Right renal cortex interstitium (tissue), 3 donors: ENCODE measurements at regions not wholly inside any gene's neighbourhood (a gene's known extent, or its start where the extent isn't known, plus 50 kb on each side); places are given as distances from the start of the nearest gene placed in this dataset.

Source experiments
- DNase-seq, 3 donors: peaks; one replicate each; pipeline ENCODE4 v3.0.0-alpha.2; 2013; ENCODE audit warnings: low read depth in 3 of 3, low spot score in 2 of 3

DNA sequence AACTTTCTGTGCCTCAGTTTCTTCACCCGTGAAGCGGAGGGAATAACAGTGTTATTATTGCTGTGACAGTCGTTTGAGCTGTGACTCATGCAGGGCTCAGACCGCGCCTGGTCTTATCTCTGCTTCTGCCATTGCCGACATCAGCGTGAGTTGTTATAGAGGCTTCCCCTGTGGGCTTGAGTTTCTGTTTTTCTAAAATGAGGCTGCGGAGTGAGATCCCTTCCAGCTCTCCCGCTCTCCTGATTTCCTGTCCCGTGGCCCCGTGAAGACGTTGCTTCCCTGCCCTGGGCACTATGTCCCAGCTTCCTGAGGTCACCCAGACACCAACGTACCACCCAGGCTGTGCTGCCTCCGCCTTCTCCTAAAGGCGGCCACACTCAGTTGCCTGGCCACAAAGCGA, 278.5 kb downstream of the BMP7 start:
- DNase-seq = no peak

DNA sequence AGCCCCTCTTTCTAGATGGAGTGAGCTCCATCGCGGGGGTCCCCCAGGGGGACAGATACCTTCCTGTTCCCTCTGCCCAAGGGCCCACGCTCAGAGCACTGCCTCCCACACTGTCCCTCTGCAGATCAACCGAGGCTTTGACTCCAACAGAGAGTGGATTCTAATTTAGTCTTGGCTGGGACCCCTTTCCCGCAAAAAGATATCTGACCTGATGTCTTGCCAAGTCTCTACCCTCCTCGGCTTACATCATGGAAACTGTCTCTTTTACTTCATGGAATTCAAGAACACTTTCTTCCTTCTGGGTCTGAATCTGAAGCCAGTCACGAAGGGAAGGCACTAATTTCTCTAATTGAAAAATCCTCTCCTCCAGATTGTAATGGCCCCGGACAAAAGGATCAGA, 278.0 kb downstream of the BMP7 start:
- no peak for DNase-seq

DNA sequence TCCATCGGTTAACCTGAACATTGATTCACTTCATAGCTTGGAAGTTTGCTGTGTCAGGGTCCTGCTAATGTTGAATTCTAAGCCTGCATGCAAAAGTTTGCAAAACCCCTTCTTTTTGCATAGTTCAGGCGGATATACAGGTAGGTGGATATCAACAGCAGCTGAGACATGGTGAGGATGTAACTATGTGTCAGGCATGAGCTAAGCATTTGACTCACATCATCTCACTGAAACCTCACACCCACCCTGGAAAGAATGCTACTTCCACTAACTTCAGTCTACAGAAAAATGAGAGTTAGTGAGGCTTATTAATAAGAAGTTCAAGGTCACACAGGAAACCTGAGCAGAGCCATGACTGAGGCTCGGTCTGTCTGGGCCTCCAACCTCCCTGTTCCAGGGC, 276.9 kb downstream of the BMP7 start:
- no peak for DNase-seq

DNA sequence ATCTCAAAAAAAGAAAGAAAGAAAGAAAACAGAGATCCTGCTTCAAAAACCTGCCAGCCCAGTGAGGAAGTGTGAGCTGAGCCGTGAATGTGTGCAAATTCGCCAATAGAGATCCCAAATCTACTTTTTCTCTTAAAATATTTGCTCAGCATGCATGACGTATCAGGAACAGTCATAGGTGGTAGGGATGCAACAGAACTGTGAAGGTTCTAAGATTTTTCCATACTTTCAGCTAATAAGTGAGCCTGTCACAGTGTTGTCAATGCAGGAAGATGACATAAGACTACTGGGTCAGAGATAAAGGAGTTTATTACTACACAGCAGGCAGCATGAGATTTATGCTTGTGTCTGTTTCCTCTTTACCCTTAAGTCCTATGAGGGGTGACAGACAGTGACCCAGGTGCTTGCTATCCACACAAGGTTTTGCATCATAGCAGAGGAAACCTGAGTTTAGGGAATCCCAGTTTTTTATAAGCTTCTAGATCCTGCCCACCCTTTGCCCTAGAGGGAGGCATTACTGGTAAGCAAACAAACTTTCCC, 273.4 kb downstream of the BMP7 start:
- no peak for DNase-seq

DNA sequence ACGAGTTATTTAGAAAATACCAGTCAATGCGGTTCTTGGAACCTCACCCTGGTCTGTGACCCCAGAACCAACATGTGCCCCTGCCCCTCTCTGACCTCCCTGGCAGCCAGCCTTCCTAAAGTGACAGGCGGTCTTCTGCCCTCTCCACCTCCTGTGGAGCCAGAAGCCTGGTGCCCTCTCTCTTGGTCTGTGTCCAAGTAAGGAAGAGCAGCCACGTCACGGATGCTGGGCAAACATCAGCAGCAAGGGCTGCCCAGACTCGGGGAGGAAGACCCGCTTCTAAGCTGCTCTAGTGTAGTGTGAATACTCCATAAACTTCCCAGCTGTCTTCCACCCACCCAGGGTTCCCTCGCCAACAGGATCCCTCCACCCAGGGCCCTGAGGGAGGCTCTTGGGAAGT, 272.4 kb downstream of the BMP7 start:
- DNase-seq = no peak

DNA sequence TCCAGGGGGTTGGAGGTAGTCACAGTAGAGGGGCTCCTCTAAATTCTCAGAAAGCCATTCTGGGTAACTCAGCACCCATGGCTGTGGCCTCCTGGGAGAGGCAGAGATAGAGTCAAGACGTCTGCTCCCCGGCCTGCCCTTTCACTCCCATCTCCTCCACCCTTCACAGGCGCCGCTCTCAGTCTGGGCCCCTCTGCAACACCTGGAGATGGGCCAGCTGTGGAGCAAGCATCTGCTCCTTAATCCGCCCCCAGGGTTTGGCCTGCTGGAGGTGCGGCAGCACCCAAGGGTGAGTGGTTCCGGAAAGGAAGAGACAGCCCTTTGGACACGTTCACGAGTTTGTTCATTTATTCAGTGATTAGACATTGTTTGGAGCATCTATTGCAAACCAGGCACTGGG, 271.3 kb downstream of the BMP7 start:
- no peak for DNase-seq

DNA sequence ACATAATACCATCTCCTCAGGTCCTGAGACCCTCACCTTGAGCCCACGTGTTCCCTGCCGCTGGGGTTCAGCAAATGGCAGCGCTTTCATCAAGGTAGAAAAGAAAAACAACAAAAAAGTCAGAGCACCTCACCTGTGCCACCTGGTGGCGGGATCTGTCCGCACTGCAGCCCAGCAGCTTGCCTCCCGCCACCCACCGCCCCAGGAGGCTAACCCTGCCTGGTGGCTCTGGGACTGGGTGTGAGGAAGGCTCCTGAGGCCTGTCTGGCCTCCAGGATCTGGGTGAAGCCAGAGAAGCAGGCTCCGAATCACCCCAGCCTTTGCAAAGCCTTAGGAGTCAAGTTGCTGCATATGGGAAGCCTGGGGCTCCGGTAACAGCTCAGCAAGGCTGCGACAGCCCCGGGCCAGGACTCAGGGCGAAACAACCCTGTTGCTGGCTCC, 270.8 kb downstream of the BMP7 start:
- no peak for DNase-seq

DNA sequence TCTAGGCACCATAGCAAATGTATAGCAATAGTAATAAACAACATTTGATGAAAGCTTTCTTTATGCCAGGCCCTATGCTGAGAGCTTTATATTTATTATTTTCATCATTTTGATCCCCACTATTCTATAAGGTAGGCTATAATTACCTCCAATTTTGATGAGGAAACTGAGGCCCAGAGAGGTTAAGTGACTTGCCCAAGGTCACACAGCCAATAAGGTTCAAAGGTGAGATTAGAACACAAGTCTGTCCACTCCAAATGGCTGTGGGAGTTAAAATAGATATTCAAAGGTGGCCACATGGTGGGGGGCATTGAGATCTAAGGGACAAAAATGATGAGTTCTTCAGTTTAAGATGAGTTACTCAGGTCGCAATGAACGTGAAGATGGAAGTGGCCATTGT, 269.9 kb downstream of the BMP7 start:
- DNase-seq = no peak

DNA sequence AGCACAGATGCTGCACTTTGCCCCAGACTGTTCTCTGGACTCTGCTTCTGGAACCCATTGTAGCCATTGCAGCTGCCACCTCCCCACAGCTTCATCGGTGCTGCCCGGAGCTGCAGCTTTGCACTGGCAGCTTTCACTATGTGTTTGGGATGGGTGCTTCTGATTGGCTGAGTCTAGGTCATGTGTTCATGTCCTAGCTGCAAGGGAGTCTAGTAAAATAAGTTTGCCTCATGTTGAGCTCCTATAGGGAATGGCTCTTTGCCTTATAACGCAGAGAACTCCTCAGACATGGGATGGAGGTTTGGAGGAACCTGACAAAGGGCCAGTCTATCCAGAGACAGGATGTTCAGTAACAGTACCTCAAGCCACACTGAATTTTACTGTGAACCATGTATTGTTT, 268.0 kb downstream of the BMP7 start:
- DNase-seq = no peak

DNA sequence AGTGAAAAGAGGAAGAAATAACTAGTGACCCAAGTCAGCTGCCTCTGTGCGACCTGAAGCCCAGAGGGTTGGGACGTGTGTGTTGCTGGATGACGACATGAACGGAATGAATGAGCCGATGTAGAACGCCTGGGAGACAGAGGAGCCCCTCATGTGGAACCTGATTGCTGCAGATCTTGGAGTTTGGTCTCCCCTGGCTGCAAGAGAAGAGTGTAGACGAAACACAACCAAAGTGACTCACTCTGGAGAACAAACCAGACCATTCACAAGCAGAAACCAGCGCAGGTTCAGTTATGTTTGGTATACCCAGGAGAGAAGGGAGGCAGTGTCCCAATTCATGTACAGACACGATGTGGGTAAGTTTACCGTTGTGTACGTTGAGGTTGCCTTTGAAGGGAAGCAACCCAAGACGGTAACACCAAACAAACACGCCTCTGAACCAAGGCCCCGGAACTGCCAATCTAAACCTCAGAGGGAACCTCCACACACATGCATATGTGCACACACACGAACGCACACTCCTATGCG, 265.9 kb downstream of the BMP7 start:
- DNase-seq = no peak

DNA sequence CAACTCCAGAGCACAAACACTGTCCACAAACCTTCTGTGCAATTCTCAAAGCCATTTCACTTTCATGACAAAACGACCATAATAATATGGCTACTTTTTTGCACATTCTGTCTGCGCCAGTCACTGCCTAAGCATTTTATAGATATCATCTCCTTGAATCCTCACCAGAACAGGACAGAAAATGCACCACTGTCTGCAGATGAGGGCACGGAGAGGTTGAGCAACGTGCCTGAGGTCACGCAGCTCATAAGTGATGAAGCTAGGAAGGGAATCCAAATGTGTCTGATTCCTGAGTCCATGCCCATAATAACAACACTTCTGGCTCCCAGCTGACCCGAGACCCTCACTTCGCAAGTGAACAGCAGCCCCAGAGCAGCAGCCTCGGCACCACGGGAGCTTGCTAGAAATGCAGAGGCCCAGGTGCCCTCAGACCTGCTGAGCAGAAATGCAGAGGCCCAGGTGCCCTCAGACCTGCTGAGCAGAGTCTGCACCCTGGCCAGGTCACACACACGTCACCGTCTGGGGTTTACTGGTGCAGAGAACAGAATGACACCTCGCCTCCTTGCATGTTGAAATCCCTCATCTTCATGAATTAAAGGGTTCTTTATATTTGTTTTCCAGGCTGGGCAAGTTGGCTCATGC, 265.2 kb downstream of the BMP7 start:
- DNase-seq = no peak

DNA sequence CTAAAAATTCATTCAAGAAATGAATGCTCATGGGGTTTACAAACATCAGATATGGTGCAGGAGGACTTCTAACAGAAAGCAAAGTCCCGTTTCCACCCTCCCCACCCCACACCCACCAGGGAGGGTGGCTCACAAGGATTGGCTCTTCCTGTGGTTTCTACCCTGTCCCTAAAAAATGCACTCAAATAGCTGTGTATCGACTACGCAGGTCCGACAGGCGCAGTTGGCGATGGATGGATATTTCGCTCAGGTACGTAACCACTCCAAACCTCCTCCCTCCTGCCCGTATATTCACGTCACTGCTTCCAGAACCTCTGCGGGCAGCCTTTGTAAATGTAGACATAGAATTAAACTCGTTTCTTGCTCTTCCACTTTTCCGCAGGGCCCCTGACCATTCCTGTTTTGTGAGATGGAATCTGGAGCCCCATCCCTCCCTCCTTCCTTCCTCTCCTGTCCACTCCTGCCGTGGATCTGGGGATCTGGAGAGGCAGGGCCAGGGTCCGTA, 264.3 kb downstream of the BMP7 start:
- DNase-seq = no peak

DNA sequence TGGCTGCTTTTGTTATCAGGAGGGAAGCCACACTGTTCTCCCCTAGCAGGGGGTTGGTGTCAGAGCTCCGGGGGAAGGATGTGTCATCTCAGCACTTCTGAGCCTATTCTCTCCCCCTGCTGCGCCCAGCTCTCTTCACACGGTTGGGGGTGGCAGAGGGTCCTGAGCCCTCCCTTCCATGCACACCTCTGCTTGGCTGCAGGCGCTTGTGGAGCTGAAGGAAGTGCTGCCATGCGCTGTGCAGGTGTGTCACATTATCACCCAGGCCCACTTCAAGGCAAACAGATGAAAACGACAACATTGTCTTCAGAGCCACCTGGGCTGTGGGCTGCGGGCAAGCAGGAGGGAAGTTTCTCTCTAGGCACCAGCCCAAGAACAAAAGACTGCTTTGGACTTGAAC, 263.4 kb downstream of the BMP7 start:
- DNase-seq = no peak

DNA sequence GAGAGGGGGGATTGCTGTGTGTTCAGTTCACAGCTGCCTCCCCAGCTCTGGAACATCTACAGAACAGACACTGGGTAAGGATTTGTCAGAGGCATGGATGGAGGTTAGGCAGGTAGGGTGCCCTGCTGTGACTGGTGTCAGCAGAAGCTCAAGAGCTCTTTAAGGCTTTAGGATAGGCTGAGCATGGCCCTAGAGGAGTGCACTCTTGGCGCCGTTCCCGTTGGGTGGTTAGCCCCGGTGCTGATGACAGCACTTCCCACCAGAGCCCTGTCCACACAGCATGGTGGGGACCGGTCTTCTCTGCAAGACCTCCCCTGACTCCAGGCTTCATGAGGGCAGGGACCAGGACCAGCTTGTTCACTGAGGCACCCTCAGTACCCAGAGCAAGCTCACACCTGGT, 262.0 kb downstream of the BMP7 start:
- no peak for DNase-seq

DNA sequence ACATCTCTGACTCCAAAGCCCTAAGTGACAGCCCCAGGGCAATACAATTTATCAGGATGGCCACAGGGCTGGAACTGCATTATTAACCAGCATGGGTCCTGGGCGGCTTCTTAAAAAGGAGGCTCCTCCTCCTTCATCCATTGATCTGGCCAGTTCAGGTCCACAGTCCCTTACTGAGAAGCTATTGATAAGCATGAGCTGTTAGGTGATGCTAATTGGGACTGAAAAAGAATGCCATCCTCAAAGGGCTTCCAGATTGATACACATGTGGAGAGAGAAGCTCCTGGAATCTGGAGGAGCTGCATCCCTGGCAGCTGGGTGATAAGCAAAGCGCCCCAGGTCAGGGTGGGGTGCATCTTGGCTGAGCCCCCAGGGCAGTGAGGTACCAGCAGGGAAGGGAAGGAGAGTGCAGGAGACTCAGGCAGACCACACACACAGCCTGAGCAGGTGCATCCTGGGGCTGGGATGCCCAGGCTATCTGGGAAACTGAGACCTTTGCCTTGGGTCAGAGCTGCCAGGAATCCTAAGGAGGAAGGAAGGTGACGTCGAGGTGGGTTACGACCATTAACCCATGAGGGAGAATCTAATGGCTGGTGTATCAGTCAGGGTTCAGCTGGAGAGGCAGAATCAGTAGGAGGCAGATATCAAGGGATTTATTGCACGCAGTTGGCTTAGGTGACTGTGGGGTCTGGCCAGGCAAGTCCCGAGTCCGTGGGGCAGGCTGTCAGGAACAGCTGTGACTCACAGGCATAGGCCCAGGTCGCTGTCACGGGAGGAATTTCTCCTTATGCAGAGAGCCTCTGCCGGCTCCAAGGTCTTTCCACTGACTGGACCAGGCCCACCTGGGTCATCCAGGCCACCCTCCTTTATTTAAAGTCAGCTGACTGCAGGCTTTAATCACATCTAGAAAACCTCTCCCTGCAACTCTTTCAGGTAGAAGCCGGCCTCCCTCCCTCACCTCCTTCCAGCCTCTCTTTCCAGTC, 261.2 kb downstream of the BMP7 start:
- no peak for DNase-seq

DNA sequence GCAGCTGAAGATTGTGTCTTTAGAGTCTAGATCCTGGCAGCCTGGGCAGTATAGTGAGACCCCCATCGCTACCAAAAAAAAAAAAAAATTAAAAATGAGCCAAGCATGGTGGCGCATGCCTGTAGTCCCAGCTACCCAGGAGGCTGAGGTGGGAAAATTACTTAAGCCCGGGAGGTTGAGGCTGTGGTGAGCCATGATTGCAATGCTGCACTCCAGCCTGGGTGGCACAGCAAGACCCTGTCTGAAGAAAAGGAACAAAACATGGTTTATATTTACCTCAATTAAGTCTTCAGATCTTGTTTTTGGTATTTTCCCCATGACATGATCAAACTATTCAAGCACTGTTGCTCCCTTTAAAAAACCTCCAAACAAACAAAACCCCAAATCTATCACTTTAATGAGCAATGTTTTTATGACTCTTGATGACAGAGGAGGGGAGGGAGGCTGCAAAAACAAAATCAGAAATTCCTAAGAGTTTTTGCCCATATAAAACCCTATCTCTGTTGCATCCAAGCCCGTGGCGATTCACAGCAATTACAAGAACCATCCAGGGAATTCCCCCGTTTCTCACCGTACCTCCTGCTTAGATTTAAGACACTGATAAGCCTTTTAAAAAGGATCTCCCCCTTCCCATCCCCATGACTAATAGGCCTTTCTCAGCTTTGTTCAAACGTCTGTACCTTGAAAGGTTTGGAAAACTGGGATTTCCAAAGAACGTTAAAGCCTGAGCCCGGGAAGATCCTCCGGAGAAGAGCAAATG, 259.9 kb downstream of the BMP7 start:
- no peak for DNase-seq

DNA sequence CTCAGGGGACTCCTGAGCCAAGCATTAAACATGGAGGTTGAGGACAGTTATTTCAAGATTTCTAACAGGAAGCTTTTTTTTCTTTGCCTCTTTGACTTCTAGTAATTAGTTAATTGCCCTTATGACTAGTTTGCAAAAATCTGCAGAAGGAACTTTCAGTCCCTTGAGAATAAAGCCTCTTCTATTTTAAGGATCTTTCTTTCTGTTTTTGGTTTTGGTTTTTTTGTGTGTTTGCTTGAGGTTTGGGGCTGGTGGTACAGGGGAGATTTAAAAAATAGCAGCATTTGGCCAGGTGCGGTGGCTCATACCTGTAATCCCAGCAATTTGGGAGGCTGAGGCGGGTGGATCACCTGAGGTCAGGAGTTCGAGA, 259.3 kb downstream of the BMP7 start:
- no peak for DNase-seq

DNA sequence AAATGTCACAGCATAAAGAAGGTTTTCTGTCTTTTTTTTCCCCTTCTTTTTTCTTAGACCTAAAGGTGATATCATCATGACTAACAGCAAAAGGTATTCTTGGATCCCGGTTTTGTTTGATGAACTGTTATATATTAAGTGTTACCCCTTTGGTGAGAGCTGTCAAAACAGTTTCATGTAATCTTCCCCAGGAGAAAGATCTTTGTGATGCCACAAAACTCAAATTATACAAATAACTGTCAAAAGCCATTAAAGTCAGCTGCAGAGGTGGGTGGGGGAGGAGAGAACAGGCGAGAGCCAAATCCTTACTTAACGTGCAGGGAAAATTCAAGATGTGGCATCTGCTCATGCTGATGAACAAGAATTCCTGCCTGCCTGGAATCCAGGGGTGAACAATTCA, 258.2 kb downstream of the BMP7 start:
- DNase-seq = no peak

DNA sequence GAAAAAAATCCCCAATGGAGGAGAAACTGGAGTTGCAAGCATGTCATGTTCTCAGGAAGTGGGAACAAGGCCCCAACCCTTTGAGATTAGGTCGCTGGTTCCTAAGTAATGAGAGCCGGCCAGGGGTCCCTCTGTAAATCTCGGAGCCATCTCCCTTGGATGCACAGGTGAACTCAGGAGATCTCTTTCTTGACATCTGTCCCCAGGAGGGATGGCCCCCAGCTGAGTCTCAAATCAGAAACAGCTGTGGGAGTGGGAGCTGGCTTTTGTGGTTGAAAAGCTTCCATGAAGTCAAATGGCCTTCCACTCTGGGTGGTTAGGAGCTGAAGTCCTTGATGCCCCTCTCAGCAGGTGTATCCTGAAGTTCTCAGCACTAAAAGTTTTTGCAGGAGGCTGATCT, 257.1 kb downstream of the BMP7 start:
- DNase-seq = no peak

DNA sequence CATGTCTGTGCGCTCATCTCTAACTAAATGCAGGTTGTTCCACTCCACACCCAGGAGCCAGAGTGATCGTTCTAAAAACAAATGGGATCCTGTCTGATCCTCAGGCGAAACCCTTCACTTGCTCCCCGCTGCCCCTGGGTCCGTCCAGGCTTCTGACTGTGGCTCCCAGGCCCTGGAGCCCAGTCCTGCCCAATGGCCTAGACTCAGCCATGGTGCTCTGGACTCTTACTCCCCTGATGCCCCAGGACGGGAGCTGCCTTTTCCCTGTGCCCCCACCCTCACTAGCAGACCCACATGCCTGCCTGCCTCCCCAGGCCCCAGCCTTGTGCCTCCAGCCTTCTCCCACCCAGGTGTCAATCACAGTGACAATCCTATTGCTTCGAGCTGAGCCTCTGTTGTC, 256.7 kb downstream of the BMP7 start:
- no peak for DNase-seq

DNA sequence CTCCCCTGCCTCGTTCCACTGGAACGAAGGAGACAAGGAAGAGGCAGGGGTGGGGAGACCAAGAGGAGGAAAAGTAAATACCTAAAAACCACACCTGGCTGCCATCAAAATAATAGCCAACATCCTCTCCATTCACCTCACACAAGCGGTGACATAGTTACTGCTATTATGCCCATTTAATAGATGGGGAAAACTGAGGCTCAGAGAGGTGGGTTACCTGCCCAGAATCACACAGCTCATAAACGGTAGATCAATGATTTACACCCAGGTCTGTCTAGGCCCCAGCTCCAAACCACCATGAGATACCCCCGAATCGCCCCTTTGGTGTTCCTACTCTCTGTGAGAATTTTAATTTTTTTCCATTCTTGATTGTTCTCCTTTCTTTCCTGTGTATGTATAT, 253.8 kb downstream of the BMP7 start:
- DNase-seq = no peak
